CD4-positive, alpha-beta T cell treated with Interleukin-15 for 4 hours (primary cell): ENCODE measurements at regions not wholly inside any gene's neighbourhood (a gene's known extent, or its start where the extent isn't known, plus 50 kb on each side); places are given as distances from the start of the nearest gene placed in this dataset.

Source experiments
- DNase-seq: peaks from one replicate; pipeline ENCODE4 v3.0.0-alpha.2; 2020; ENCODE audit warnings: low spot score

GRCh38 chr7:17176371-17177032 is 122.0 kb upstream of the AHR start:
- no peak for DNase-seq

- DNase-seq: no peak
Measured at GRCh38 chr7:17178545-17178944, 119.9 kb upstream of the AHR start.

- DNase-seq: no peak
Measured at GRCh38 chr7:17181482-17181881, 117.0 kb upstream of the AHR start.

GRCh38 chr7:17183630-17184328 is 114.7 kb upstream of the AHR start:
- no peak for DNase-seq

- DNase-seq: no peak
Measured at GRCh38 chr7:17184805-17185689, 113.4 kb upstream of the AHR start.

- DNase-seq: peak; percentile 52
Measured at GRCh38 chr7:17185690-17186070, 112.8 kb upstream of the AHR start.

- no peak for DNase-seq
Measured at GRCh38 chr7:17186745-17187530, 111.5 kb upstream of the AHR start.

GRCh38 chr7:17194656-17195055 is 103.8 kb upstream of the AHR start:
- no peak for DNase-seq

- no peak for DNase-seq
Measured at GRCh38 chr7:17195576-17195975, 102.9 kb upstream of the AHR start.

GRCh38 chr7:17205910-17206309 is 92.5 kb upstream of the AHR start:
- DNase-seq: no peak

- DNase-seq: no peak
Measured at GRCh38 chr7:17206349-17206905, 92.0 kb upstream of the AHR start.

- DNase-seq: no peak
Measured at GRCh38 chr7:17207220-17207619, 91.2 kb upstream of the AHR start.

GRCh38 chr7:17209101-17209500 is 89.4 kb upstream of the AHR start:
- DNase-seq: no peak

- no peak for DNase-seq
Measured at GRCh38 chr7:17211307-17211836, 87.1 kb upstream of the AHR start.

GRCh38 chr7:17212188-17212587 is 86.3 kb upstream of the AHR start:
- DNase-seq: no peak

GRCh38 chr7:17227766-17228490 is 70.5 kb upstream of the AHR start:
- no peak for DNase-seq

- no peak for DNase-seq
Measured at GRCh38 chr7:17229228-17229627, 69.2 kb upstream of the AHR start.

- DNase-seq: no peak
Measured at GRCh38 chr7:17230099-17230807, 68.2 kb upstream of the AHR start.

- peak; percentile 69 for DNase-seq
Measured at GRCh38 chr7:17233603-17234002, 64.8 kb upstream of the AHR start.

GRCh38 chr7:17234030-17234397 is 64.4 kb upstream of the AHR start:
- DNase-seq: peak; percentile 74
